HG03432 (cell line): ENCODE measurements at regions not wholly inside any gene's neighbourhood (a gene's known extent, or its start where the extent isn't known, plus 50 kb on each side); places are given as distances from the start of the nearest gene placed in this dataset.
"Not testable (repeated sequence)": the region's sequence is repeated elsewhere in the genome, so short reads cannot be mapped to it uniquely, and the experiment has no call there.

Source experiments
- ATAC-seq: cut with Tn5 transposase; IDR thresholded peaks from one replicate; pipeline ENCODE4 v1.9.1; 2021; ENCODE audit warnings: mild to moderate bottlenecking, moderate library complexity; ENCODE audit not compliant: unreplicated experiment

- not testable (repeated sequence) for ATAC-seq
Measured at GRCh38 chr1:121001090-121001726, 111.6 kb downstream of the PPIAL4A start.

DNA sequence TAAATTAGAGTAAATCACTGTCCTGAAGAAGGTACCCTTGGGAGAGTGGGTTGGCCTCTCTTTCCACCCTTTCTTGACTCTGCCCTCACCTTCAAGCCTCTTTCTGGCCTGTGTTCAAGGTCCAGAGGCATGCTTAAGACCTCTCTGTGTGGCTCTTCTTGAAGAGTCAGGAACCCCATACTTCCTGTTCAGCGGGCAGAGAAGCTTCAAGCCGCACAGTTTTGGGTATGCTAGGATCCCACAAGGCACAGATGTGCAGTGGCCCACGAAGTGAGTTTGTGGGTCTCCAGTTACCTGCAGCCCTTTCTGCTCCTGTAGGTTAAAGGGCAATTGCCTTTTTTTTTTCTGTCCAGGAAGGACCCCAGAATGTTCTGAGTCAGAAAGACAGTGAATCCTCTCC is 113.7 kb downstream of the PPIAL4A start:
- ATAC-seq, result not testable (repeated sequence)

DNA sequence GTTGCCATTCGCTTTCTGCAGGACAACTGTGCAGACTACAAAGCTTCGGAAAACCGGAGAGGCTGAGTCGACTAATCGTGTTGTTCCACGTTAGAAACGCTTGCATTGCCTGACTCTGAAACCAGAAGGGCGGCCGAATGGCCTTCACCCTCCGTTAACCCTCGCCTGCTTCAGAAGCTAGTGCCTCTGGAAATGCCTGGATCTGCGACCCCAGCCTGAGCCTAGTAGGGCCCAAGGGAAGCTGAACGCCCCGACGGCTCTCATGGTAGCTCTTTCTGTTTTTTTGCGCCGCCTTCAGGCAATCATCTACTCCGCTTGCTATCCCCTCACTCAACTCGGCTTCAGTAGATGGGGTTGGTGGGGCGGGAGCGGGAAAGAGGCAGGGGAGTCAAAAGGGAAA is 117.3 kb downstream of the PPIAL4A start:
- ATAC-seq, result not testable (repeated sequence)

DNA sequence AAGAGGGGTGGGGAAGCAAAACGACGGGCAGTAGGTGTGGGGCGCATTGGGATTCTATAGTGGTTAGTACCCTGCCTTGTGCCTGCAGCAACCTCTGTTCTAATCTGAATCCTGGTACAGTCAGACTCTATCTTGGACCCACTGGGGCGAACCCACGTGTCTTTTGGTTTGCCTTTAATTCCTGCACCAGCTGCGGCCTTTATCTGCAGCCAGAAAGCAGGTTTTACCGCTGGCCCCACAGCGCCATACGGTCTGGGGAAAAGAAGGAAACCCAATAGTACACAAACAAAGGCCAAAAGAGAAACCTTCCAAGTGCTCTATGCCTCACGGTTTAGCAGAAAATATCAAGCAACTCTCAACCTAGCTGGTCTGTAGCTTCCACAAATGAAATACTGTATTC is 118.2 kb downstream of the PPIAL4A start:
- ATAC-seq, result not testable (repeated sequence)

GRCh38 chr1:121008512-121009215 is 119.1 kb downstream of the PPIAL4A start:
- ATAC-seq, result not testable (repeated sequence)

GRCh38 chr1:121009216-121010057 is 119.9 kb downstream of the PPIAL4A start:
- not testable (repeated sequence) for ATAC-seq

DNA sequence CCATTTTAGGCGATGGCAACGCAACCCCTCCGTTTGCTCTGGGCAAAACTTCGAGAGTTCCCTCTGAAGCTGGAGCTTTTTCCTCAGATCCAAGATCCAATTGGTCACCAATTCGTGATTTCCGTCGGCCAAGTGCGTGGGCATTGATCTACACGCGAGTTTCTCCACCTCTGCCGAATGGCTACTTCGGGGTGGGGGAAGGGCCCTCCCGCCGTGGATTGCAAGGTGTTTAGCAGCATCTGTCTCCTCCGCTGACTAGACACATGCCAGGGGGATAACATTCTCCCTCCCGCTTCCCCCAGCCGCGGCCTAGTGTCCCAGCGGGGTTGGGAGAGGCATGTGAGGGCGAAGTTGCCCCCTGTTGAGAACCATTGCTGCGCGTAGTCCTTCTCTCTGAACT is 120.6 kb downstream of the PPIAL4A start:
- not testable (repeated sequence) for ATAC-seq

DNA sequence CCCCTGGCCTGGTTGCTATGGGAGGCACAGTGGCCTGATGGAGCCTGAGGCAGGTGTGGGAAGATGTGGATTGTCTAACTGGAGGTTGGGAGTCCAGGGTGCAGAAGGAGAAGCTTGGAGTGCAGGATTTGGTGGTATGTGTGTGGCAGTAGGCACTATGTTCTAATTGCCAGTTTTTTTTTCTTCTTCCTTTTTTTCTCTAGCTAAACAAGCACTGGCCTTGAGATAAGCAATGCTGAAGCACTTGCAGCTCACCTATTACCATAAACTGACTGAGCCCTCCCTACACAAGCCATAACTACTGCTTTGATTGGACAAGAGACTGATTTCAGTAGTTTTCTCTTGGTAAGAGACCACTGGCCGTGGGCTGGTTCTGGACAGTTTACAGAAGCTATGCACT is 123.6 kb downstream of the PPIAL4A start:
- not testable (repeated sequence) for ATAC-seq

DNA sequence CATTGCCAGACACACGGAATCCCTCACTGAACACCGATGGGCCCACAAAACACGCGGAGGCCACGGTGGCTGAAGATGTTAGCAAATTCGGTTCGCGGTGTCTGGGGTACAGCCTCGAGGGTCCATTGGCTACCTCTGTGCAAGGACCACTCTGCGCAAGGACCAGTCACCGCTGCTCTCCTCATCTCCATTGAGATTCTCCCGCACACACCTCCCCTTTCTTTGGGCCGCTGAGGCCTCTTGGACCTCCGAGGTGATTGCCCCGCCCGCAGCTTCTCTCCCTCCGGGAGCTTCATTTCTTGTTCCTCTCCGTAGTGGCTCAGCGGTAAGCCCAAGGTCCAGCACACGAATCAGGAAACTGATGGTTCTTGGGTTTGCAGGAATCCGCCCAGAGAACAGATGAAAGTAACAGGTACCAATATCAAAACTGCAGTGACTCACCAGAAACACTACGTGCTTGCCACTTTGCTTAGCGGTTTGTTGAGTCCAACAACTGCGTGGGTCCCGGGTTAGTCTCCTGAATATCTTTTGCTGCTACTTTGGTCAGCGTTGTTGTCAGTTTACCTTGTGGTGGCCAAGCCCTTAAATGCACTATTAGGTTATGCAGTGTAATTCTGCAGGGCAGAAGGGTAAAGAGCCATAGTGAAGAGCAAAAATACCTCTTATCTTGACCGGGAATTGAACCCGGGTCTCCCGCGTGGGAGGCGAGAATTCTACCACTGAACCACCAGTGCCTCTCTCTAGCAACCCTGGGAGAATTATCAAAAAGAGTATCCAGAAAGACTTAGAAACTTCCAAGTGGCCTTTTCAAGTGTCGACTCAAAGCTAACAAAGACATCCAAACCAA is 126.8 kb downstream of the PPIAL4A start:
- ATAC-seq, result peak; percentile 80

GRCh38 chr1:121019715-121020349 is 130.3 kb downstream of the PPIAL4A start:
- peak; percentile 56 for ATAC-seq

- peak; percentile 45 for ATAC-seq
Measured at GRCh38 chr1:121020350-121021236, 131.0 kb downstream of the PPIAL4A start.

- ATAC-seq, result not testable (repeated sequence)
Measured at GRCh38 chr1:121021716-121022115, 132.1 kb downstream of the PPIAL4A start.

DNA sequence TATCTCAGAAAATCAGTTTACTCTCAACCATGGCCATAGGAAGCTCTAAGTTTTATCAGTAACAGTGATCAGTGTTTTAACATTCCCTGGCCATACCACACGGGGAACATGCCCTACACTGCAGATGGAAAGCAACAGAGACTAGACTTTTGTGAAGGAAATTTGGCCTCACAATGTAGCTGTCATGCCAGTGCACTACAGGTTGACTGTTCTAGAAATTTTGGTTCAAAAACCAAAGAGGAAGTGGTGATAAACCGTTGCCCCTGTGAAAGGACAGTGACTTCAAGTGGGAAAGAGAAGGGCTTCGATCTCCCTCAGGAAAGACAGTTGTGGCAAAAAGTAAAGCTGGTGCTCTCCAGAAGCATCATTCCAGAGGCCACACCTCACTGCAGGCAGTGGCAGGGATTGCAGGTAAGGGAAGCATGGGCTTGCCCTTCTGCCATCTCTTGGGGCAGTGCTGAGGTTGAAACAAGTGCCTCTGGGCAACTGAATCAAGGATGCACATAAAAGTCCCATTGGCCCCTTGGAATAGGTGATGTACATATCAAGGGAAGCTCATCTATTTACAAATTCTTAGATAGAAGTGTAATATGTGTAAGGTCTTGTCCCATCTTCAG is 143.4 kb downstream of the PPIAL4A start:
- not testable (repeated sequence) for ATAC-seq

DNA sequence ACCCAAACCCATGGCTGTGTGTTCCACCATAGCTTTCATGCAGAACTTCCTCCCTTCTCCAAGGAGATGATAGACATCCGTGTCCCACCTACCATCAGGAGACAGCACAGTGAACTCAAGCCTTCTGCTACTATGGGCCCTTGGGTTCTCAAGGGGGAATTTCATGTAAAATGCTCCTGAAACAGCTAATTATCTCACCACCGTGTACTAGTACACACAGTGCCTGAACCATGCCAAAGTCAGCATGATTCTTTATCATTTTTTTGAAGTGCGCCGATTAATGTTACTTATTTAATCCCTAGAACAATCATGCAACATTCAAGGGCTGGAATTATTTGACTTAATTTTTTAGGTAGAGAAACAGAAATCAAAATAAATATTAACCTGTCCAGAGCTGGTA is 147.2 kb downstream of the PPIAL4A start:
- not testable (repeated sequence) for ATAC-seq

DNA sequence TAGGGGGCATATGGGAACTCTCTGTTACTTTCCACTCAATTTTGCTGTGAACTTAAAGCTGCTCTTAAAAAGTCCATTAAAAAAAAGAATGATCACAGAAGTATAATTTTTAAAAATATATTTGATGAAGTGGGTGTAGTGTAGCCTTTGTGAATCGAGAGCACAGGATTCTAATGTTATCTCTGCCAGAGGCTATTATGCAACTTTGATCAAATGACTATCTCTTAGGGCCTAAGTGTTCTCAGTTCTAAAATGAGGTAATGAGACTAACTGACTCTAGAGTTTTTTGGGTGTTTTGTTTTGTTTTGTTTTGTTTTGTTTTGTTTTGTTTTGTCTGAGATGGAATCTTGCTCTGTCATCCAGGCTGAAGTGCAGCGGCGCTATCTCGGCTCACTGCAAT is 143.2 kb downstream of the FAM72B start:
- ATAC-seq, result not testable (repeated sequence)

DNA sequence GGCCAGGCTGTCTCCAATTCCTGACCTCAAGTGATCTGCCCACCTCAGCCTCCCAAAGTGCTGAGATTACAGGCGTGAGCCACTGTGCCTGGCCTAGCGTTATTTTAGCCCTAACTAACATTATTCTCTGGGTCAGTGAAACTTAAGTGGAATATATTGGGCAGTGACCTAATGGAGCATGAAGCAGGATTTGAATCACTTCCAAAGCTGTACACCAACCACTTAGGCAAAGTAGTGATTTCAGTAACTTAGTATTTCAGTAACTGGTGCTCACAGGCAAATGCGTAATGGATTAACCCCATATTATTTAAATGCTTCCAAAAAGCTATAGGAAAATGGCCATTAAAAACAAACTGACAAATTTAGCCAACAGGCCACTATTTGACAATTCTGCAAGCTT is 142.6 kb downstream of the FAM72B start:
- not testable (repeated sequence) for ATAC-seq

DNA sequence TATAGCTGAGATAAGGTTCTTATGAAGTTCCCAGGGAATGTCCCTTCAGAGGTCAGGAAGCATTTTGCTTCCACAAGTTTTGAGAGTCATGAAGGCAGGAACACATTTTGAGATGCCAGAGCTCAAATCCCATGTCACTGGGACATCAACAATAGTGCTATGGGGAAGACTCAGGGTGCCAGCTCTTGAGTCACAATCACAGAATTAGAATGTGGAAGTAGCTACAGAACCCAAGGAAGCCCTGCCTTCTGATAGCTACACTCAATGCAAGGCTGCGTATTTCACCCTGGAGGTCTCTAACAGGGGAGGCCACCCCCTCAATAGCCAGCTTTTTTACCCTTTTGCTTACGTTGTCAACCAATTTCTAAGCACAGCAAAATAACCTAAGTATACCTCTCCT is 141.3 kb downstream of the FAM72B start:
- not testable (repeated sequence) for ATAC-seq

DNA sequence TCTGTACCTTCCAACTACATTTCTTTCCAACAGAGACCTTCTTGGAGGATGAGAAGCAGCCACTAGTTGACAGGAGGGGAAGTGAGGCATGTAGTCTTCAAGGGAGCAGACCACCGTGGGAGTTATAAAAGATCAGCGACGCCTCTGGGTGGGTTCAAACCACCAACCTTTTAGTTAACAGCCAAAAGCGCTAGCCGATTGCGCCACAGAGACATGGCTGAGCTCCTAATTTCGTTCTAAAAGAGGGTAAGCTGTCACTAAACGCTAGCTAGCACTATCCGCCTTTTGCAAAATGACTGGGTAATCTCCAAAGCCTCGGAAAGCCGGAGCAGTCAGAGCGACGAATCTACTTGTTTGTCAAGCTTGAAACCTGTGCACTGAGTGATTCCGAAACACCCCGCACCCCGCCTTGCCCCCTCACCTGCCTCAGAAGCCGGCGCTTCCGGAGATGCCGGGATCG is 135.8 kb downstream of the FAM72B start:
- ATAC-seq, result not testable (repeated sequence)
